Heart right ventricle (tissue), 16 donors: ENCODE measurements at regions not wholly inside any gene's neighbourhood (a gene's known extent, or its start where the extent isn't known, plus 50 kb on each side); places are given as distances from the start of the nearest gene placed in this dataset.

Source experiments
- ATAC-seq, 8 donors: fragments of 200-7000 bp; cut with Tn5 transposase; one replicate each; pipeline ENCODE4 v1.9.1; 2020; ENCODE audit warnings: mild to moderate bottlenecking in 8 of 8, moderate library complexity in 8 of 8, moderate number of reproducible peaks in 1 of 8
- DNase-seq, 2 donors: peaks; one replicate each; pipeline ENCODE4 v3.0.0-alpha.2; 2020
- H3K27ac ChIP-seq, 10 donors: fragments of 200-600 bp; sonication (generic) in 2 of 10; one replicate each; pipeline versions ENCODE4 v1.5.0 to v1.8.0; 2020 to 2022; ENCODE audit warnings: mild to moderate bottlenecking in 3 of 10
- H3K27me3 ChIP-seq, 7 donors: fragments of 200-600 bp; one replicate each; pipeline ENCODE4 v1.8.0; 2021 to 2022; ENCODE audit warnings: mild to moderate bottlenecking in 2 of 7
- H3K36me3 ChIP-seq, 9 donors: fragments of 200-600 bp; sonication (generic) in 1 of 9; one replicate each; pipeline versions ENCODE4 v1.5.0 to v1.8.0; 2020 to 2022; ENCODE audit warnings: mild to moderate bottlenecking in 2 of 9
- H3K4me1 ChIP-seq, 9 donors: fragments of 200-600 bp; sonication (generic) in 1 of 9; one replicate each; pipeline versions ENCODE4 v1.5.0 to v1.8.0; 2020 to 2022; ENCODE audit warnings: mild to moderate bottlenecking in 4 of 9
- H3K4me3 ChIP-seq, 10 donors: fragments of 200-600 bp; sonication (generic) in 2 of 10; one replicate each; pipeline versions ENCODE4 v1.5.0 to v1.8.0; 2020 to 2022; ENCODE audit warnings: mild to moderate bottlenecking in 7 of 10, moderate library complexity in 2 of 10
- H3K9me3 ChIP-seq, 11 donors: fragments of 200-600 bp in 10 of 11; sonication (generic) in 2 of 11; one replicate each; pipeline versions ENCODE4 v1.5.0 to v1.8.0; 2013 to 2022; ENCODE audit warnings: mild to moderate bottlenecking in 2 of 11, control low read depth in 1 of 11, moderate library complexity in 1 of 11
- WGBS, 2 donors: extraction: QIAGEN DNeasy Blood & Tissue Kit; methylation state at CpG; one replicate each; pipeline ENCODE4 v1.1.7; 2013; ENCODE audit warnings: inconsistent platforms in 1 of 2; 5-methylcytosine and 5-hydroxymethylcytosine counted together
- intact Hi-C, 10 donors: fragments of 100-400 bp; cut with DNase I; formaldehyde crosslinking; loops; one replicate each; pipeline versions ENCODE4 v1.11.1 to v1.14.2; 2022
- TF ChIP-seq, protein P1 (sequence below), 9 donors: fragments of 200-600 bp; sonication (generic) in 2 of 9; IDR thresholded peaks; one replicate each; pipeline versions ENCODE4 v1.5.0 to v1.8.0; 2021 to 2022; ENCODE audit warnings: antibody characterized with exemption in 9 of 9, mild to moderate bottlenecking in 5 of 9, moderate library complexity in 1 of 9
- donor health status: Arrhythmogenic right ventricular cardiomyopathy.
- donor health status: ischemic (EF 13 %, LVEDD 7.1; RV severe dilation, severe dysfunction).
- donor health status: healthy with polysubstance abuse.
- donor health status: DM: no; HTN: yes; CAD: no.
- donor health status: DM: no; HTN: no; CAD: no.
- donor health status: ischemic (EF 25% LVEDD 6.9; RV normal size, moderate dysfunction).
- donor health status: ischemic (EF 25% LVEDD 5.7; RV mildly dilated, moderate dysfunction).
- donor health status: healthy.
- donor health status: DM: yes; HTN: yes; CAD: no.
- donor health status: Ischemic cardiomyopathy.
- donor health status: ischemic (EF 35%, LVEDD 5.7; RV mildly dilated, moderate dysfunction).
- donor health status: nonischemic (EF 11% LVEDD 7.7; RV severe dilation, severe dysfunction).
- donor health status: DM: yes; HTN: yes; CAD: no.
- donor health status: PGD.
- donor health status: ischemic (EF 29% LVEDD 5.4; RV normal size, mild dysfunction).
- donor health status: nonischemic (EF 23%, LVEDD 6.1; RV moderate dilation, normal function).

DNA sequence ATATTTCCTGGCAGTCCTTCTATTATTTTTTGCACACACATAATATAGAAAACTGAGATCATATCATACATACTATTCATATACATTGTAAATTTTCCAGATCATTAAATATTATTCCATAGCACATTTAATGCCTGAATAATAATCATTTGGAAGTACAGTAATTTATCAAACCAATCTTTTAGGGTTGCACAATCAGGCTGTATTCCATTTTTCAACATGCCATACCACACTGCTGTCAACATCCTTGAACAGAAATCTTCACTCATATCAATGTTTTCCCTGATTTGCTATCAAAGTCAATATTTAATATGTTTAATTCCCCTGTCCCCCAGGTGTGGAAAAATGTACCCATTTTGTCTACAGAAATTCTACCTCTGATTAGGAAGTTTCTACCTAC lies 122.7 kb upstream of the ADGRF1 start:
- Histone ChIP-seq H3K27me3 (no peaks in the 10 kb centered on the region), H3K4me3 (no peak overlapping the region), H3K36me3 (no peaks in the 10 kb centered on the region), H3K27ac (no peak overlapping the region), H3K4me1 (peaks cover 0 to 62% (median 0%) of the 10 kb centered on the region in 9 donors), H3K9me3 (no peaks in the 10 kb centered on the region)
- intact Hi-C loops = no loop called here
- ATAC-seq = no peak
- TF ChIP-seq, protein P1, sequence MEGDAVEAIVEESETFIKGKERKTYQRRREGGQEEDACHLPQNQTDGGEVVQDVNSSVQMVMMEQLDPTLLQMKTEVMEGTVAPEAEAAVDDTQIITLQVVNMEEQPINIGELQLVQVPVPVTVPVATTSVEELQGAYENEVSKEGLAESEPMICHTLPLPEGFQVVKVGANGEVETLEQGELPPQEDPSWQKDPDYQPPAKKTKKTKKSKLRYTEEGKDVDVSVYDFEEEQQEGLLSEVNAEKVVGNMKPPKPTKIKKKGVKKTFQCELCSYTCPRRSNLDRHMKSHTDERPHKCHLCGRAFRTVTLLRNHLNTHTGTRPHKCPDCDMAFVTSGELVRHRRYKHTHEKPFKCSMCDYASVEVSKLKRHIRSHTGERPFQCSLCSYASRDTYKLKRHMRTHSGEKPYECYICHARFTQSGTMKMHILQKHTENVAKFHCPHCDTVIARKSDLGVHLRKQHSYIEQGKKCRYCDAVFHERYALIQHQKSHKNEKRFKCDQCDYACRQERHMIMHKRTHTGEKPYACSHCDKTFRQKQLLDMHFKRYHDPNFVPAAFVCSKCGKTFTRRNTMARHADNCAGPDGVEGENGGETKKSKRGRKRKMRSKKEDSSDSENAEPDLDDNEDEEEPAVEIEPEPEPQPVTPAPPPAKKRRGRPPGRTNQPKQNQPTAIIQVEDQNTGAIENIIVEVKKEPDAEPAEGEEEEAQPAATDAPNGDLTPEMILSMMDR (IDR thresholded peaks at IDR 0.05) = no peak
- no peak for DNase-seq

DNA sequence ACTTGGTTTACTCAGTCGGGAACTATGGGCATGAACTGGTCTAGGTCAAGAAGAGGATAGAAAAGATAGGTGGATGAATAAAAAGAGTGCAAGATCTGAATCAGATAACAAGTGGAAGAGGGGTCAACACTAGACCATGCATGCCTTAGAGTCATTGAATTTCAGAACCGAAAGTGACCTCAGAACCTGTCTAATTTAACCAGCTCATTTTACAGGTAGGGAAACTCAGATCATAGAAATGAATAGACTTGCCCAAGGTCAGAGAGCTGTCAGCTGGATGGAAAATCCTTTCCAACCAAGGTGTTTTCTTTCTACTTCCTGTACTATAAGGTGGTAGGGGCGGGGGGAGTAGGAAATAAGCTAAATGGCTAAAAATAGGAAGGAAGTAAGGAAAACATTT lies 121.4 kb upstream of the ADGRF1 start:
- TF ChIP-seq, protein P1 (IDR thresholded peaks at IDR 0.05) = no peak
- DNase-seq (no peak), ATAC-seq (no peak)
- Histone ChIP-seq H3K4me3 (no peak overlapping the region), H3K27ac (no peak overlapping the region), H3K9me3 (no peaks in the 10 kb centered on the region), H3K4me1 (peaks cover 0 to 48% (median 0%) of the 10 kb centered on the region in 9 donors), H3K27me3 (no peaks in the 10 kb centered on the region), H3K36me3 (no peaks in the 10 kb centered on the region)
- intact Hi-C loops = no loop called here
- WGBS, 2 donors = 78 to 87% methylated on average over 3 of the region's 3 CpGs

DNA sequence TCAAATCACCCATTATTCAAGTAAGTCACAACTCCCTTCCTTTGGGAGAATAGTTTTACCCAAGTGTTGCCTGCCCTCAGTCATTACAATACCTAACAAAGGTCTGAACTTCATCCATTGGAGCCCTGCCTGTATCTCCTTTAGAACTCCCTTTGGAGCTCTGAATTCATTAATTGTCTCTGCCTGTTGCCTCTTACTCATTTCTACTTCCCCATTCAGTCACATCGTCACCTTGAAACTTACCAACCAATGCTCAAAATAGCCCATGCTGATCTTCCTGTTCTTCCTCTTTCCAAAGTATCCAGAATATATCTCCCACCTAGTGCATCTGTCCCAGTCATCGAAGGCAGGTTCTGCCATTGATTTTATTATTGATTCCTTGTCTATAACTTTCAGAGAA lies 120.7 kb upstream of the ADGRF1 start:
- no peak for ATAC-seq
- DNase-seq = no peak
- Histone ChIP-seq H3K36me3 (no peaks in the 10 kb centered on the region), H3K27ac (no peak overlapping the region), H3K4me3 (no peak overlapping the region), H3K4me1 (peaks cover 0 to 41% (median 0%) of the 10 kb centered on the region in 9 donors), H3K9me3 (no peaks in the 10 kb centered on the region), H3K27me3 (no peaks in the 10 kb centered on the region)
- WGBS, 2 donors = 70 to 79% methylated on average over 2 of the region's 2 CpGs
- TF ChIP-seq, protein P1 (IDR thresholded peaks at IDR 0.05) = no peak
- intact Hi-C loops = no loop called here

DNA sequence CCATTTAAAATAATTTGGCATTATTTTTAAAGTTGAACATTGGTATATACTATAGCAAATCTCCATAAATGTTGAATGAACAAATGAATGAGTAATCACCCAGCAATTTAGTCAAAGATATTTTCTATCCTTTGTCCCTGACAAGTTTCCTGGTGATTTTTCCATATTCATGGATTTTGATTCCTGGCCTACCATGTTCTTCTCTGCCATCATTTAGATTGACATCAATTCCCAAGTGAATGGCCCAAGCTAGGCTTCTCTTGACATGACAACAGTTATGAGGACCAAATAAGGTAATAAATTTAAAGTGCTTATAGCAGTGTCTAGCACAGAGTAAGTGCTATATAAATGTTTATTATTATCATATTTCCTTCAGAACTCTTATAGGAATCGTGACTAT lies 120.1 kb upstream of the ADGRF1 start:
- Histone ChIP-seq H3K4me1 (peaks cover 0 to 40% (median 0%) of the 10 kb centered on the region in 9 donors), H3K27me3 (no peaks in the 10 kb centered on the region), H3K9me3 (no peaks in the 10 kb centered on the region), H3K36me3 (no peaks in the 10 kb centered on the region), H3K4me3 (no peak overlapping the region), H3K27ac (no peak overlapping the region)
- DNase-seq (no peak), ATAC-seq (no peak)
- 93 to 95% methylated on average over 1 of the region's 1 CpG for WGBS, 2 donors
- TF ChIP-seq, protein P1 (IDR thresholded peaks at IDR 0.05) = no peak
- intact Hi-C loops = no loop called here
